CD14-positive monocyte (primary cell): ENCODE measurements at regions not wholly inside any gene's neighbourhood (a gene's known extent, or its start where the extent isn't known, plus 50 kb on each side); places are given as distances from the start of the nearest gene placed in this dataset.

Experiments
- DNase-seq, 3 donors: peaks; one replicate each; pipeline ENCODE4 v3.0.0-alpha.2; 2011 to 2022
- H2AFZ ChIP-seq: 2 replicates; pipeline ENCODE4 v1.6.0; 2012; ENCODE audit warnings: mild to moderate bottlenecking, low read depth, low read length, inconsistent platforms; ENCODE audit not compliant: insufficient read depth, poor library complexity, severe bottlenecking
- H3K27ac ChIP-seq, 2 donors: 1 replicate in 1 of 2; 2 replicates in 1 of 2; pipeline ENCODE4 v1.5.1; 2012 to 2013; ENCODE audit warnings: low read length in 2 of 2, control low read depth in 1 of 2, inconsistent platforms in 1 of 2, low read depth in 1 of 2, mild to moderate bottlenecking in 1 of 2
- H3K27me3 ChIP-seq, 2 donors: one replicate each; pipeline versions ENCODE4 v1.6.0 to v1.6.1; 2011 to 2013; ENCODE audit warnings: low read length in 2 of 2; ENCODE audit not compliant: control insufficient read depth in 2 of 2, insufficient read depth in 2 of 2
- H3K36me3 ChIP-seq, 2 donors: replicated peaks in 1 of 2; 1 replicate in 1 of 2; 2 replicates in 1 of 2; pipeline versions ENCODE4 v1.5.1 to v1.6.1; 2012 to 2013; ENCODE audit warnings: low read length in 2 of 2, control low read depth in 1 of 2, inconsistent platforms in 1 of 2, mild to moderate bottlenecking in 1 of 2; ENCODE audit not compliant: insufficient read depth in 2 of 2, control insufficient read depth in 1 of 2
- H3K4me1 ChIP-seq, 2 donors: 1 replicate in 1 of 2; 2 replicates in 1 of 2; pipeline versions ENCODE4 v1.5.1 to v1.6.1; 2012 to 2013; ENCODE audit warnings: low read length in 2 of 2, control low read depth in 1 of 2, inconsistent platforms in 1 of 2, mild to moderate bottlenecking in 1 of 2, moderate library complexity in 1 of 2; ENCODE audit not compliant: insufficient read depth in 2 of 2, control insufficient read depth in 1 of 2
- H3K4me2 ChIP-seq: replicated peaks from 2 replicates; pipeline ENCODE3; 2012; ENCODE audit warnings: low read length, moderate library complexity, mild to moderate bottlenecking; ENCODE audit not compliant: poor library complexity, severe bottlenecking; ENCODE audit errors: extremely low read depth
- H3K4me3 ChIP-seq, 3 experiments: fragments of 200-600 bp in 1 of 3; sonication (generic) in 1 of 3; replicated peaks in 1 of 3; 1 replicate in 2 of 3; 2 replicates in 1 of 3; pipeline ENCODE4 v1.5.1; 2011 to 2013; ENCODE audit warnings: low read length in 3 of 3, mild to moderate bottlenecking in 3 of 3, control low read depth in 2 of 3, low read depth in 2 of 3, inconsistent platforms in 1 of 3, moderate library complexity in 1 of 3
- H3K79me2 ChIP-seq: 2 replicates; pipeline ENCODE4 v1.6.0; 2012; ENCODE audit warnings: mild to moderate bottlenecking, control low read depth, inconsistent platforms, low read length, moderate library complexity; ENCODE audit not compliant: insufficient read depth
- H3K9ac ChIP-seq: 2 replicates; pipeline ENCODE4 v1.6.0; 2017; ENCODE audit warnings: low read length, mild to moderate bottlenecking; ENCODE audit not compliant: insufficient read depth, poor library complexity, severe bottlenecking
- H3K9me3 ChIP-seq, 2 donors: replicated peaks in 1 of 2; 1 replicate in 1 of 2; 2 replicates in 1 of 2; pipeline versions ENCODE4 v1.5.1 to v1.6.1; 2012 to 2013; ENCODE audit warnings: low read length in 2 of 2, control low read depth in 1 of 2; ENCODE audit not compliant: control insufficient read depth in 1 of 2, insufficient read depth in 1 of 2
- H4K20me1 ChIP-seq: 2 replicates; pipeline ENCODE4 v1.6.0; 2012; ENCODE audit warnings: mild to moderate bottlenecking, low read length, control low read depth, moderate library complexity; ENCODE audit not compliant: insufficient read depth
- H3K27ac Mint-ChIP-seq, 7 donors: one replicate each; pipeline ENCODE4 v1.8.0; 2020; ENCODE audit warnings: mild to moderate bottlenecking in 7 of 7, mixed read lengths in 7 of 7, moderate library complexity in 6 of 7, inconsistent platforms in 2 of 7
- H3K27me3 Mint-ChIP-seq, 3 donors: one replicate each; pipeline ENCODE4 v1.8.0; 2021 to 2022; ENCODE audit warnings: low read depth in 3 of 3, mild to moderate bottlenecking in 3 of 3, mixed read lengths in 3 of 3, moderate library complexity in 3 of 3, inconsistent platforms in 1 of 3
- H3K36me3 Mint-ChIP-seq, 2 donors: one replicate each; pipeline ENCODE4 v1.8.0; 2020; ENCODE audit warnings: mixed read lengths in 2 of 2, inconsistent platforms in 1 of 2, mild to moderate bottlenecking in 1 of 2
- H3K4me1 Mint-ChIP-seq: one replicate; pipeline ENCODE4 v1.8.0; 2020; ENCODE audit warnings: mild to moderate bottlenecking, mixed read lengths
- H3K4me3 Mint-ChIP-seq, 2 donors: one replicate each; pipeline ENCODE4 v1.8.0; 2020; ENCODE audit warnings: mild to moderate bottlenecking in 2 of 2, mixed read lengths in 2 of 2, moderate library complexity in 1 of 2
- H3K9me3 Mint-ChIP-seq, 7 donors: one replicate each; pipeline ENCODE4 v1.8.0; 2020 to 2022; ENCODE audit warnings: mixed read lengths in 7 of 7, mild to moderate bottlenecking in 6 of 7, moderate library complexity in 6 of 7, inconsistent platforms in 2 of 7
- CTCF ChIP-seq: fragments of 200-600 bp; IDR thresholded peaks from one replicate; pipeline ENCODE4 v1.8.0; 2022; ENCODE audit warnings: antibody characterized with exemption, mild to moderate bottlenecking
- WGBS: methylation state at CpG from one replicate; pipeline ENCODE4 v1.1.5; 2013; ENCODE audit warnings: missing lambda C conversion rate; ENCODE audit not compliant: insufficient coverage; 5-methylcytosine and 5-hydroxymethylcytosine counted together
- intact Hi-C, 2 donors: fragments of 100-400 bp; cut with micrococcal nuclease; formaldehyde crosslinking; loops; one replicate each; pipeline versions ENCODE4 v1.15.0 to v1.15.1; 2023

- Mint-ChIP-seq H3K9me3 (peaks cover 3 to 18% (median 9%) of the 10 kb centered on the region in 7 donors), H3K36me3 (no peaks in the 10 kb centered on the region), H3K4me1 (no peaks in the 10 kb centered on the region), H3K4me3 (no peak overlapping the region), H3K27ac (no peak overlapping the region), H3K27me3 (peaks cover 0 to 7% (median 6%) of the 10 kb centered on the region in 3 donors)
- no peaks in the 10 kb centered on the region for H3K36me3 ChIP-seq
- H3K4me3 ChIP-seq: no peak overlapping the region
- H3K4me2 ChIP-seq: no peak overlapping the region
- H2AFZ ChIP-seq: no peak overlapping the region
- H4K20me1 ChIP-seq: no peaks in the 10 kb centered on the region
- no peaks in the 10 kb centered on the region for H3K79me2 ChIP-seq
- H3K27me3 ChIP-seq: no peaks in the 10 kb centered on the region
- no peak for DNase-seq
- peaks cover under 1 to 8% of the 10 kb centered on the region in 2 donors for H3K9me3 ChIP-seq
- WGBS: no CpG with 5 or more reads among the region's 2 CpGs
- H3K9ac ChIP-seq: no peak overlapping the region
- intact Hi-C loops: no loop called here
- no peaks in the 10 kb centered on the region for H3K4me1 ChIP-seq
- TF ChIP-seq CTCF: no peak
- no peak overlapping the region for H3K27ac ChIP-seq
Observed at GRCh38 chr1:229815961-229816360, 189.9 kb downstream of the URB2 start.

GRCh38 chr1:229817936-229818335 is 191.9 kb downstream of the URB2 start:
- Mint-ChIP-seq H3K27ac (no peak overlapping the region), H3K4me1 (no peaks in the 10 kb centered on the region), H3K9me3 (peaks cover 3 to 14% (median 9%) of the 10 kb centered on the region in 7 donors), H3K4me3 (no peak overlapping the region), H3K27me3 (peaks cover 0 to 6% (median 5%) of the 10 kb centered on the region in 3 donors), H3K36me3 (no peaks in the 10 kb centered on the region)
- no peak for DNase-seq
- H3K27ac ChIP-seq: no peak overlapping the region
- H3K9me3 ChIP-seq: peaks cover 0 to 8% of the 10 kb centered on the region in 2 donors
- TF ChIP-seq CTCF: no peak
- H3K27me3 ChIP-seq: no peaks in the 10 kb centered on the region
- H4K20me1 ChIP-seq: no peaks in the 10 kb centered on the region
- H3K79me2 ChIP-seq: no peaks in the 10 kb centered on the region
- H3K9ac ChIP-seq: no peak overlapping the region
- H2AFZ ChIP-seq: no peak overlapping the region
- 100% methylated on average over 1 of the region's 1 CpG for WGBS
- H3K4me3 ChIP-seq: no peak overlapping the region
- no peaks in the 10 kb centered on the region for H3K4me1 ChIP-seq
- no peaks in the 10 kb centered on the region for H3K36me3 ChIP-seq
- no peak overlapping the region for H3K4me2 ChIP-seq
- intact Hi-C loops: no loop called here
